IMR-90 (cell line): ENCODE measurements at regions not wholly inside any gene's neighbourhood (a gene's known extent, or its start where the extent isn't known, plus 50 kb on each side); places are given as distances from the start of the nearest gene placed in this dataset.
A peak's percentile ranks its signal among the peaks of the same experiment; 100 is the strongest.

Experiments
- ATAC-seq: fragments of 200-7000 bp; cut with Tn5 transposase; 2 replicates; pipeline ENCODE4 v1.9.1; 2020; ENCODE audit warnings: low read depth, mild to moderate bottlenecking, moderate library complexity
- BruUV-seq: library from RNA; stranded (reverse); fragments of 400-500 nt; replicated peaks from 2 replicates; lab custom pipeline; 2021; lab: Mats Ljungman, UMichigan
- CTCF ChIA-PET: fragments of 300-600 bp; formaldehyde crosslinking; extraction: SDS; loops from one replicate; lab custom pipeline; 2021; ENCODE audit warnings: antibody characterized with exemption; lab: Yijun Ruan, JAX
- POLR2A ChIA-PET: fragments of 300-600 bp; sonication (Branson Sonifier 250); formaldehyde crosslinking; loops from one replicate; lab custom pipeline; 2022; ENCODE audit warnings: antibody characterized with exemption; ENCODE audit not compliant: unreplicated experiment; lab: Charles Lee
- DNase-seq: peaks from one replicate; pipeline ENCODE4 v3.0.0; 2013
- H2AFZ ChIP-seq: replicated peaks from 2 replicates; pipeline ENCODE3; 2013; ENCODE audit warnings: low read length, mild to moderate bottlenecking; ENCODE audit not compliant: poor library complexity
- H2AK5ac ChIP-seq: 2 replicates; pipeline ENCODE4 v1.6.1; 2013; ENCODE audit warnings: low read depth, low read length, inconsistent platforms
- H2AK9ac ChIP-seq: replicated peaks from 2 replicates; pipeline ENCODE3; 2013; ENCODE audit warnings: mild to moderate bottlenecking, low read depth, low read length, moderate library complexity; ENCODE audit not compliant: poor library complexity
- H2BK120ac ChIP-seq: 2 replicates; pipeline ENCODE4 v1.6.1; 2013; ENCODE audit warnings: low read depth, low read length, inconsistent platforms
- H2BK15ac ChIP-seq: 3 replicates; pipeline ENCODE4 v1.6.1; 2013; ENCODE audit warnings: low read depth, low read length, inconsistent platforms
- H2BK20ac ChIP-seq: 2 replicates; pipeline ENCODE4 v1.6.1; 2013; ENCODE audit warnings: low read depth, mild to moderate bottlenecking, inconsistent platforms, low read length, moderate library complexity
- H2BK5ac ChIP-seq: 2 replicates; pipeline ENCODE4 v1.6.1; 2013; ENCODE audit warnings: mild to moderate bottlenecking, low read depth, low read length, inconsistent platforms; ENCODE audit not compliant: poor library complexity, severe bottlenecking
- H3K14ac ChIP-seq: replicated peaks from 2 replicates; pipeline ENCODE4 v1.6.1; 2013; ENCODE audit warnings: low read depth, low read length, inconsistent platforms
- H3K18ac ChIP-seq: 2 replicates; pipeline ENCODE4 v1.6.1; 2013; ENCODE audit warnings: low read depth, low read length, control low read depth
- H3K23ac ChIP-seq: 2 replicates; pipeline ENCODE4 v1.6.1; 2013; ENCODE audit warnings: low read depth, low read length, inconsistent platforms
- H3K27ac ChIP-seq: 2 replicates; pipeline ENCODE4 v1.5.1; 2013; ENCODE audit warnings: mild to moderate bottlenecking, control low read depth, low read length; ENCODE audit not compliant: insufficient read depth
- H3K27me3 ChIP-seq: 2 replicates; pipeline ENCODE4 v1.6.1; 2013; ENCODE audit warnings: low read length; ENCODE audit not compliant: control insufficient read depth, insufficient read depth
- H3K36me3 ChIP-seq: 2 replicates; pipeline ENCODE4 v1.6.1; 2013; ENCODE audit warnings: low read length, mixed read lengths; ENCODE audit not compliant: control insufficient read depth, insufficient read depth
- H3K4ac ChIP-seq: 2 replicates; pipeline ENCODE4 v1.6.1; 2013; ENCODE audit warnings: low read depth, low read length, inconsistent platforms
- H3K4me1 ChIP-seq: 2 replicates; pipeline ENCODE4 v1.6.1; 2013; ENCODE audit warnings: low read length, mixed read lengths; ENCODE audit not compliant: control insufficient read depth, insufficient read depth
- H3K4me2 ChIP-seq: 2 replicates; pipeline ENCODE4 v1.6.1; 2013; ENCODE audit warnings: low read depth, mild to moderate bottlenecking, control low read depth, low read length, moderate library complexity
- H3K4me3 ChIP-seq: 2 replicates; pipeline ENCODE4 v1.5.1; 2013; ENCODE audit warnings: low read depth, mild to moderate bottlenecking, control low read depth, low read length, moderate library complexity; ENCODE audit not compliant: insufficient read depth
- H3K56ac ChIP-seq: 2 replicates; pipeline ENCODE4 v1.6.1; 2013; ENCODE audit warnings: low read length, inconsistent platforms; ENCODE audit not compliant: insufficient read depth; ENCODE audit errors: extremely low read depth
- H3K79me1 ChIP-seq, 2 experiments: 2 replicates each; pipeline ENCODE4 v1.6.1; 2013; ENCODE audit warnings: low read length in 2 of 2, inconsistent platforms in 1 of 2, low read depth in 1 of 2
- H3K9ac ChIP-seq: 2 replicates; pipeline ENCODE4 v1.6.1; 2013; ENCODE audit warnings: low read depth, low read length, control low read depth
- H3K9me1 ChIP-seq: 2 replicates; pipeline ENCODE4 v1.6.1; 2013; ENCODE audit warnings: low read length, inconsistent platforms; ENCODE audit not compliant: insufficient read depth
- H3K9me3 ChIP-seq: 2 replicates; pipeline ENCODE4 v1.6.1; 2013; ENCODE audit warnings: low read length; ENCODE audit not compliant: control insufficient read depth, insufficient read depth
- H4K20me1 ChIP-seq: 2 replicates; pipeline ENCODE4 v1.6.1; 2013; ENCODE audit warnings: low read length, inconsistent platforms; ENCODE audit not compliant: insufficient read depth
- H4K5ac ChIP-seq: 2 replicates; pipeline ENCODE4 v1.6.1; 2013; ENCODE audit warnings: mild to moderate bottlenecking, low read depth, low read length, control low read depth
- H4K8ac ChIP-seq, 2 experiments: 2 replicates each; pipeline ENCODE4 v1.6.1; 2013; ENCODE audit warnings: low read depth in 2 of 2, low read length in 2 of 2, control low read depth in 1 of 2, inconsistent platforms in 1 of 2
- H4K91ac ChIP-seq: 2 replicates; pipeline ENCODE4 v1.6.1; 2013; ENCODE audit warnings: low read depth, low read length, inconsistent platforms; ENCODE audit not compliant: insufficient read depth
- CHD1 ChIP-seq: IDR thresholded peaks from 2 replicates; pipeline ENCODE4 v1.6.1; 2012; ENCODE audit warnings: low read depth, low read length, improper control_type of control experiment
- FOS ChIP-seq: fragments of 150-350 bp; IDR thresholded peaks from 2 replicates; pipeline ENCODE4 v1.6.1; 2016; ENCODE audit warnings: low read depth, low read length
- MAFK ChIP-seq: IDR thresholded peaks from 2 replicates; pipeline ENCODE4 v1.6.1; 2012; ENCODE audit warnings: low read depth, low read length, improper control_type of control experiment
- MXI1 ChIP-seq: IDR thresholded peaks from 2 replicates; pipeline ENCODE4 v1.6.1; 2012; ENCODE audit warnings: low read depth, mild to moderate bottlenecking, low read length, moderate library complexity, borderline replicate concordance
- RFX5 ChIP-seq: IDR thresholded peaks from 2 replicates; pipeline ENCODE4 v1.8.0; 2012; ENCODE audit warnings: low read depth, mild to moderate bottlenecking, low read length, moderate library complexity
- WGBS, 2 experiments: methylation state at CpG; one replicate each; pipeline versions ENCODE4 v1.1.5 to v1.1.7; 2013; ENCODE audit warnings: missing lambda C conversion rate in 2 of 2; ENCODE audit not compliant: insufficient read length in 1 of 2; ENCODE audit errors: extremely low coverage in 2 of 2; 5-methylcytosine and 5-hydroxymethylcytosine counted together
- dilution Hi-C: fragments of 300-500 bp; cut with HindIII; formaldehyde crosslinking; loops from one replicate; pipeline ENCODE4 v1.14.3; 2018; ENCODE audit warnings: low sequenced_read_pairs; ENCODE audit not compliant: unreplicated experiment
- in situ Hi-C: fragments of 300-500 bp; cut with MboI; formaldehyde crosslinking; loops from 3 replicates; pipeline ENCODE4 v1.14.3; 2019; ENCODE audit warnings: low sequenced_read_pairs, inconsistent platforms, mixed read lengths
- intact Hi-C: fragments of 100-400 bp; cut with micrococcal nuclease; formaldehyde crosslinking; loops from 2 replicates; pipeline ENCODE4 v1.10.0; 2022
- TF ChIP-seq, protein P1 (sequence below): conservative IDR thresholded peaks from 2 replicates; pipeline ENCODE4 v1.5.1; 2012; ENCODE audit warnings: mild to moderate bottlenecking, low read depth, low read length, improper control_type of control experiment
- TF ChIP-seq, protein P2 (sequence below): fragments of 150-350 bp; IDR thresholded peaks from 2 replicates; pipeline ENCODE4 v1.6.1; 2017; ENCODE audit warnings: mild to moderate bottlenecking, antibody characterized with exemption, low read length, low read depth

DNA sequence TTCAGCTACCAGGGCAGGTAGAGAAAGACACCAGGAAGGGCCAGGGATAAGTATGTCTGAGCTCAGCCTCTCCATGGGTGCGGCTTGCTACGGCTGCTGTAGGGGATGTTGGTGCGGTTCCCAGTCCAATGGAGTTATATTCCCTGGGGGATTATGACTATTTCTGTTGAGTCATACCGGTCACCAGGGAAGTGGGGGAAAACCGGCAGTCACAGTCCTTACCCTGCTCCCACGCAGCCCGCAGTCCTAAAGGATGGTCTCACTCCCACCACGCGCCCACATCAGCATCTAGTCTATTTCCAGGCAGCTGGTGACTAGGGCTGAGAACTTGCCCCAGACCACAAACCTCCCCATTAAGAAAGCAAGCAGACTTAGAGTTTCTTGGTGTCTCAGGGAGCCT, 191.6 kb downstream of the VEGFC start:
- ChIA-PET CTCF (interaction anchor here (0.7 kb wide), 2 partner anchors 12 to 225 kb away, joined by 3 to 6 read pairs; no protein-coding TSS in a partner anchor), POLR2A (no interaction called here)
- H3K4me2 ChIP-seq = no peak overlapping the region
- no peak for DNase-seq
- H3K27ac ChIP-seq = no peak overlapping the region
- no peaks in the 10 kb centered on the region for H3K79me1 ChIP-seq
- H2AFZ ChIP-seq = peak overlapping the region; percentile 17
- H3K14ac ChIP-seq = no peak overlapping the region
- H3K18ac ChIP-seq = no peak overlapping the region
- H3K9me1 ChIP-seq = no peaks in the 10 kb centered on the region
- H3K4me1 ChIP-seq = no peaks in the 10 kb centered on the region
- H4K91ac ChIP-seq = no peak overlapping the region
- H2BK5ac ChIP-seq = no peak overlapping the region
- no peak overlapping the region for H2BK15ac ChIP-seq
- no peak overlapping the region for H3K56ac ChIP-seq
- H3K4ac ChIP-seq = no peak overlapping the region
- no peak overlapping the region for H2AK9ac ChIP-seq
- H2BK20ac ChIP-seq = no peak overlapping the region
- in situ Hi-C loops = no loop called here
- no peak overlapping the region for H3K9ac ChIP-seq
- ATAC-seq = no peak
- no peak overlapping the region for H4K5ac ChIP-seq
- BruUV-seq = no TSS peak
- H3K36me3 ChIP-seq = no peaks in the 10 kb centered on the region
- intact Hi-C loops = no loop called here
- no peak overlapping the region for H2AK5ac ChIP-seq
- no peaks in the 10 kb centered on the region for H3K9me3 ChIP-seq
- no peaks in the 10 kb centered on the region for H4K20me1 ChIP-seq
- H3K23ac ChIP-seq = no peak overlapping the region
- no peak overlapping the region for H4K8ac ChIP-seq
- H3K4me3 ChIP-seq = no peak overlapping the region
- no peaks in the 10 kb centered on the region; the same call in 1 of the 2 replicates for H3K27me3 ChIP-seq
- dilution Hi-C loops = no loop called here
- no peak overlapping the region for H2BK120ac ChIP-seq
- 91% methylated on average over 4 of the region's 9 CpGs; no CpG with 5 or more reads in 1 of the 2 experiments for WGBS, 2 experiments
- TF ChIP-seq, protein P1, sequence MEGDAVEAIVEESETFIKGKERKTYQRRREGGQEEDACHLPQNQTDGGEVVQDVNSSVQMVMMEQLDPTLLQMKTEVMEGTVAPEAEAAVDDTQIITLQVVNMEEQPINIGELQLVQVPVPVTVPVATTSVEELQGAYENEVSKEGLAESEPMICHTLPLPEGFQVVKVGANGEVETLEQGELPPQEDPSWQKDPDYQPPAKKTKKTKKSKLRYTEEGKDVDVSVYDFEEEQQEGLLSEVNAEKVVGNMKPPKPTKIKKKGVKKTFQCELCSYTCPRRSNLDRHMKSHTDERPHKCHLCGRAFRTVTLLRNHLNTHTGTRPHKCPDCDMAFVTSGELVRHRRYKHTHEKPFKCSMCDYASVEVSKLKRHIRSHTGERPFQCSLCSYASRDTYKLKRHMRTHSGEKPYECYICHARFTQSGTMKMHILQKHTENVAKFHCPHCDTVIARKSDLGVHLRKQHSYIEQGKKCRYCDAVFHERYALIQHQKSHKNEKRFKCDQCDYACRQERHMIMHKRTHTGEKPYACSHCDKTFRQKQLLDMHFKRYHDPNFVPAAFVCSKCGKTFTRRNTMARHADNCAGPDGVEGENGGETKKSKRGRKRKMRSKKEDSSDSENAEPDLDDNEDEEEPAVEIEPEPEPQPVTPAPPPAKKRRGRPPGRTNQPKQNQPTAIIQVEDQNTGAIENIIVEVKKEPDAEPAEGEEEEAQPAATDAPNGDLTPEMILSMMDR = no peak
- TF ChIP-seq MAFK (no peak), CHD1 (no peak), FOS (no peak), RFX5 (no peak), MXI1 (no peak)
- TF ChIP-seq, protein P2, sequence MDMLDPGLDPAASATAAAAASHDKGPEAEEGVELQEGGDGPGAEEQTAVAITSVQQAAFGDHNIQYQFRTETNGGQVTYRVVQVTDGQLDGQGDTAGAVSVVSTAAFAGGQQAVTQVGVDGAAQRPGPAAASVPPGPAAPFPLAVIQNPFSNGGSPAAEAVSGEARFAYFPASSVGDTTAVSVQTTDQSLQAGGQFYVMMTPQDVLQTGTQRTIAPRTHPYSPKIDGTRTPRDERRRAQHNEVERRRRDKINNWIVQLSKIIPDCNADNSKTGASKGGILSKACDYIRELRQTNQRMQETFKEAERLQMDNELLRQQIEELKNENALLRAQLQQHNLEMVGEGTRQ = no peak
